ENCODE measurements at regions not wholly inside any gene's neighbourhood (a gene's known extent, or its start where the extent isn't known, plus 50 kb on each side); places are given as distances from the start of the nearest gene placed in this dataset.
A peak's percentile ranks its signal among the peaks of the same experiment; 100 is the strongest.

DNA sequence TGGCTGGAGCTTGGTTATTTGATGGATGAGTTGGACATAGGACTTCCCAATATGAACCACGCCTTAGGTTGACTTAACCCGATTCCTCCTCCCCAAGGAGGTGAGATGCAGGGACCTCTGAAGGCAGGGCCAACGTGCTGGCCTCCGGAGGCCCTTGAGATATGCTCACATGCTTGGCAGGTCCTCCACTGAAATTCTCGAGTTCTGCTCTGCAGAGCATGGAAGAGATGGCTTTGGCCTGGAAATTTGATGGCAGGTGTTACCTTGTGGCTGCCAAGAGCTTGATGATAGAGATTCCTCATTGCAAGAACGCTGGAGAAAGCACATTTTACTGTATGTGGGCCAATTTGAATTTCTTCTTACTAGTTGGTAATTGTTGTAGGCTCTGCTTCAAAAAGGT, 117.4 kb upstream of the LIMCH1 start:
- intact Hi-C loops (cut with DNase I) = loop anchor here in 1 of 10 donors (10.0 kb wide), 1 partner anchor 136 kb away; no protein-coding TSS in a partner anchor
- peaks cover 0 to 69% (median 42%) of the 10 kb centered on the region in 9 donors for H3K4me1 ChIP-seq
- WGBS, 2 donors = 52 to 55% methylated on average over 6 of the region's 6 CpGs

DNA sequence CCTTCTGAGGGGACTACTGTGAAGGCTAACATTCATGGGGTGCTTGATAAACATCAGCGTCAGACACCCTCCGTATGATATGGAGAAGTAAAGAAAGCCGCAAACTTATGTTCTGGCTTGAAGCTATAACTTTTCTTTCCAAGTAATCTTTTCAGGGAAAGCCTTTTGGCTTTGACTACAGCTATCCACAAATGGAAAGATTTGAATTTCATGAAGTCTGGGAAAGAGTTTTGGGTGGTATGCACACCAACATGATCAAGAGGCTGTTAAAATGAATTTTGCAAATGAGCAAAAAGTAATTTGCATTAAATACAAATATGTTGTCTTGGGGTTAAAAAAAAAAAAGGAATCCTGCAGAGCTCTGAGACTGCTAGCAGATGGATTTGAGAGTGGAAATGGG, 114.8 kb upstream of the LIMCH1 start:
- H3K4me1 ChIP-seq = peaks cover 2 to 75% (median 52%) of the 10 kb centered on the region in 9 donors
- no peaks in the 10 kb centered on the region for H3K27me3 ChIP-seq
- DNase-seq = no peak
- no peak overlapping the region for H3K27ac ChIP-seq
- no peak for ATAC-seq
- H3K4me3 ChIP-seq = no peak overlapping the region
- no peaks in the 10 kb centered on the region for H3K9me3 ChIP-seq
- intact Hi-C loops (cut with DNase I) = loop anchor here in 1 of 10 donors (10.0 kb wide), 1 partner anchor 138 kb away; no protein-coding TSS in a partner anchor
- WGBS, 2 donors = 89 to 91% methylated on average over 3 of the region's 3 CpGs
- no peaks in the 10 kb centered on the region for H3K36me3 ChIP-seq
- TF ChIP-seq, protein P1, sequence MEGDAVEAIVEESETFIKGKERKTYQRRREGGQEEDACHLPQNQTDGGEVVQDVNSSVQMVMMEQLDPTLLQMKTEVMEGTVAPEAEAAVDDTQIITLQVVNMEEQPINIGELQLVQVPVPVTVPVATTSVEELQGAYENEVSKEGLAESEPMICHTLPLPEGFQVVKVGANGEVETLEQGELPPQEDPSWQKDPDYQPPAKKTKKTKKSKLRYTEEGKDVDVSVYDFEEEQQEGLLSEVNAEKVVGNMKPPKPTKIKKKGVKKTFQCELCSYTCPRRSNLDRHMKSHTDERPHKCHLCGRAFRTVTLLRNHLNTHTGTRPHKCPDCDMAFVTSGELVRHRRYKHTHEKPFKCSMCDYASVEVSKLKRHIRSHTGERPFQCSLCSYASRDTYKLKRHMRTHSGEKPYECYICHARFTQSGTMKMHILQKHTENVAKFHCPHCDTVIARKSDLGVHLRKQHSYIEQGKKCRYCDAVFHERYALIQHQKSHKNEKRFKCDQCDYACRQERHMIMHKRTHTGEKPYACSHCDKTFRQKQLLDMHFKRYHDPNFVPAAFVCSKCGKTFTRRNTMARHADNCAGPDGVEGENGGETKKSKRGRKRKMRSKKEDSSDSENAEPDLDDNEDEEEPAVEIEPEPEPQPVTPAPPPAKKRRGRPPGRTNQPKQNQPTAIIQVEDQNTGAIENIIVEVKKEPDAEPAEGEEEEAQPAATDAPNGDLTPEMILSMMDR (IDR thresholded peaks at IDR 0.05) = no peak

More for the DNA sequence above, 117.4 kb upstream of the LIMCH1 start:
- Histone ChIP-seq H3K4me3 (no peak overlapping the region), H3K9me3 (no peaks in the 10 kb centered on the region), H3K36me3 (no peaks in the 10 kb centered on the region), H3K27me3 (no peaks in the 10 kb centered on the region), H3K27ac (peak overlapping the region in 5 of 10 donors; percentile 12 to 30 (median 24))
- TF ChIP-seq, protein P1 (IDR thresholded peaks at IDR 0.05) = no peak
- ATAC-seq (no peak), DNase-seq (no peak)

DNA sequence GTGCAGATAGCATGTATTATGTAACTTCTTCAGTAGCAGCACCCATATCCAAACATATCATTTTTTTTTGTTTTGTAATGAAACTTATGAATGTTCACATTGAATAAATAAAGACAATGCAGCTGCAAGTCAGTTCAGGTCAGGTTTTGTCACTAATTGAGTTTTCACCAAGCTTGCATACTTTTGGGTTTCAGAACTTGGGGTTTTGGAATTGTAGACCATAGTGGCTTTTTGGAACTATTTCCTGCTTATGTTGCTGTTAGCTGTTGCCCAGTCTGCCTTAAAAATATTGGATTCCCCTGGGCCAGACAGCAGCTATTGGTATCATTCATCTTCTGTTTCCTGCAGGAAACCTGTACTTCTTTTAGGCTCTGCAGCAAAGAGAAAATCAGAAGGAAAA, 113.4 kb upstream of the LIMCH1 start:
- ATAC-seq (no peak), DNase-seq (no peak)
- peaks cover 4 to 75% (median 57%) of the 10 kb centered on the region in 9 donors for H3K4me1 ChIP-seq
- TF ChIP-seq, protein P1 (IDR thresholded peaks at IDR 0.05) = no peak
- no peak overlapping the region for H3K4me3 ChIP-seq
- H3K36me3 ChIP-seq = no peaks in the 10 kb centered on the region
- peaks cover 0 to 1% (median 0%) of the 10 kb centered on the region in 11 donors for H3K9me3 ChIP-seq
- H3K27ac ChIP-seq = peak overlapping the region in 4 of 10 donors; percentile 4 to 57 (median 26)
- H3K27me3 ChIP-seq = no peaks in the 10 kb centered on the region
- intact Hi-C loops (cut with DNase I) = loop anchor here in 1 of 10 donors (10.0 kb wide), 1 partner anchor 140 kb away; no protein-coding TSS in a partner anchor

DNA sequence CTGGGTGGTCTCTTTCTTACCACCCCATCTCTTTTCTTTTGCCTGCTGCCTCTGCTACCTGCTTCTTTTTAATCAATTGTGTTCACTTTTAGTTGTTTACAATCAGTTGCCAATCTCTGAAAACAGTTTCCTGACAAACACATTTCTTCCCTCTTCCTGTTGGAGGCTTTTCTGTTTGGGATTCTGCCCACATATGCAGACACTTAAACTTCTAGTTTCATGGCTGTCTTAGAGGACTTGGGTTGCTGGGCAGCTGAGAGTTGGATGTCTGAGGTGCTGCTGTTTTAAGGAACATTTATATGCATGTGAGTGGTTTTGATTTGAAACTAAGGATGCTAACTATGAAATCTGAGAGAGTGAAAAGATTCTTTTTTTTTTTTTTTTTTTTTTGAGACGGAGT, 112.3 kb upstream of the LIMCH1 start:
- WGBS, 2 donors = no CpG with 5 or more reads among the region's 1 CpG
- TF ChIP-seq, protein P1 (IDR thresholded peaks at IDR 0.05) = no peak
- Histone ChIP-seq H3K4me3 (no peak overlapping the region), H3K27ac (peak overlapping the region in 3 of 10 donors; percentile 5 to 57 (median 30)), H3K36me3 (no peaks in the 10 kb centered on the region), H3K27me3 (no peaks in the 10 kb centered on the region), H3K4me1 (peaks cover 4 to 80% (median 65%) of the 10 kb centered on the region in 9 donors), H3K9me3 (peaks cover 0 to 5% (median 0%) of the 10 kb centered on the region in 11 donors)
- no peak for ATAC-seq
- intact Hi-C loops (cut with DNase I) = loop anchor here in 4 of 10 donors (5.0 to 10.0 kb wide), 4 partner anchors 63 to 232 kb away; partner anchors contain the start of gene LIMCH1 (in 1 of the 4)
- DNase-seq = no peak
